NCI-H82 treated with DMSO at 0.1 percent for 48 hours (cell line): ENCODE measurements at regions not wholly inside any gene's neighbourhood (a gene's known extent, or its start where the extent isn't known, plus 50 kb on each side); places are given as distances from the start of the nearest gene placed in this dataset.

Source experiments
- DNase-seq: peaks from one replicate; lab custom pipeline; 2025; ENCODE audit not compliant: unreplicated experiment; lab: John Stamatoyannopoulos, UW

GRCh38 chr11:95294701-95295100 is 63.7 kb upstream of the SESN3 start:
- no peak for DNase-seq

- no peak for DNase-seq
Measured at GRCh38 chr11:95293116-95293515, 62.1 kb upstream of the SESN3 start.

GRCh38 chr11:95291946-95292345 is 60.9 kb upstream of the SESN3 start:
- DNase-seq: no peak

- DNase-seq: no peak
Measured at GRCh38 chr11:95289378-95290101, 58.5 kb upstream of the SESN3 start.

- DNase-seq: no peak
Measured at GRCh38 chr11:95284057-95285052, 53.4 kb upstream of the SESN3 start.

- DNase-seq: no peak
Measured at GRCh38 chr11:95283650-95284049, 52.6 kb upstream of the SESN3 start.

GRCh38 chr11:95283146-95283545 is 52.1 kb upstream of the SESN3 start:
- DNase-seq: no peak

GRCh38 chr11:95282291-95282751 is 51.3 kb upstream of the SESN3 start:
- no peak for DNase-seq
